HG02884 (cell line): ENCODE measurements at regions not wholly inside any gene's neighbourhood (a gene's known extent, or its start where the extent isn't known, plus 50 kb on each side); places are given as distances from the start of the nearest gene placed in this dataset.

Experiments
- ATAC-seq: cut with Tn5 transposase; IDR thresholded peaks from one replicate; pipeline ENCODE4 v1.9.1; 2021; ENCODE audit warnings: mild to moderate bottlenecking, moderate library complexity; ENCODE audit not compliant: unreplicated experiment

DNA sequence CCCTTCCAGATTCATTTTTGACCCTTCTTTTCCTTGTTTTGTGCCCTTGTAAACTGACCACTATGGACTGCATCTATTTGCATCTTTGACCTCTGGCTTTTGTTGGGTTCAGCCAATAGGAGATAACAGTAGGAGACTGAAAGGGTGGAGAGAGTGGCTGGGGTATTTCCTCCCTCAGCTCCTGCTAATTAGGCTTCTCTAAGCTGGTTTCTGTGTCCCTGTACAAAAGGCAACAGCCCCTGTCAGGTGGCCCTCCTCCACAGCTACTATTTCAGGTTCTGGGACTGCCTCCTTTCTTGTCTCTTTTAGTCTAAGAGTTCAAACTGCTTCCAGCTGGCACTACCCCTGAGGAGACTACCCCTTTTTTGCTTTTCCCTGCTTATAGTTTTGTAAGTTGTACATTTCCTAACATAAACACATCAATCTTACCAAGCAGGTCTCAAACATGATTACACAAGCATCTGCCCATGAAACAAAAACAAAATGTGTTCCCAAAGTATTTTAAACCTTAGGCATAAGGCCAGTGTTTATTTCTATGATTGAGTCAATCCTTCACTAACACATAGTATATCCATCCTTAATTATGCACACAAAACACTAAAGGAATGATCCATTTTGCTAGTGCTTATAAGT, 262.0 kb upstream of the TRPM3 start:
- no peak for ATAC-seq

GRCh38 chr9:71368157-71368556, 246.7 kb upstream of the TRPM3 start:
- no peak for ATAC-seq

GRCh38 chr9:71364186-71364955, 242.9 kb upstream of the TRPM3 start:
- no peak for ATAC-seq

DNA sequence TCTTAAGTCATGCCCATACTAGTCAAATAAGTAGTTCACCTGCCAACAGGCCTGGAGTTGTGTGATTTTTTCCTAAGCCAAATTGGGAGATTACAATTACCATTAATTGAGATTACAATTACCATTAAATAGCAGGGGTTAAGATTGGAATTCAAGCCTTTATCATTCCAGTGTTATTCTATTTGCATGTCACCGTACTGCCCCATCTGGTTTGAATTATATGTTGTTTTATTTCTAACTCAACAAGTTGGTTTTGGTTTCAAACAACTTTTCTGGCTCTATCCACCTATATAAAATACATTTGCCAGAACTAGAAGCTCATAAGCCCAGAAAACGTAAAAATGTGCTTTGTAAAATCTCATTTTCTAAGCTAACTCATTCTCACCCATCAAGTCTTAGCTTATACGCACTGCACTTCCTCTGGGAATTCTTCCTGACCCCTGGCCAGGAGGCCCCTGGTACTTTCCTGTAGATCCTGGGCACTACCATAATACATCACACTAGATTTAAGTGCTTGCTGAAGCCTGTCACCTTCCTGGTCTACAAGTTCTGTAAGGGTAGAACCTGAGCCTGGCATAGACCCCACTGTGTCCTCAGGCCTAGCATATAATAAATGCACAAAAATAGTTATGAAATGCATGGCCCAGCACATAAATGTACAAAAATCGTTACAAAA, 242.0 kb upstream of the TRPM3 start:
- ATAC-seq: no peak

GRCh38 chr9:71361357-71361756, 239.9 kb upstream of the TRPM3 start:
- no peak for ATAC-seq

GRCh38 chr9:71357346-71357745, 235.9 kb upstream of the TRPM3 start:
- ATAC-seq: no peak

DNA sequence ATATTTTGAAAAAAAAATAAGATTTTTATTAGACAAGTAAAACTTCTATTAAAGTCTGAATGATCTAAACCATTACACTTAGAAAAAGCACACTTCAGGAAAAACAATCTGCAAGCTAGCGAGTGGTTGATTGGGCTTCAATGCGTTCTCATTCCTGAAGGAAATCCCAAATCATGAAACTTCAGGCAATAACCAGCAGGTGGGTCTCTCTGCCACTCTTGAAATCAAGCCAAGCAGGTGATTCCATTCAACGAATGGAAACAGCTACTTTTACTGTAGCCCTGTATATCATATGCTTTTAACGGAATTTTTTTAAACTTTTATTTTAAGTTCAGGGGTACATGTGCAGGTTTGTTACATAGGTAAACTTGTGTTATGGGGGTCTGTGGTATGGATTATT, 234.5 kb upstream of the TRPM3 start:
- no peak for ATAC-seq

- no peak for ATAC-seq
These were observed 232.3 kb upstream of the TRPM3 start for GRCh38 chr9:71353720-71354119.

DNA sequence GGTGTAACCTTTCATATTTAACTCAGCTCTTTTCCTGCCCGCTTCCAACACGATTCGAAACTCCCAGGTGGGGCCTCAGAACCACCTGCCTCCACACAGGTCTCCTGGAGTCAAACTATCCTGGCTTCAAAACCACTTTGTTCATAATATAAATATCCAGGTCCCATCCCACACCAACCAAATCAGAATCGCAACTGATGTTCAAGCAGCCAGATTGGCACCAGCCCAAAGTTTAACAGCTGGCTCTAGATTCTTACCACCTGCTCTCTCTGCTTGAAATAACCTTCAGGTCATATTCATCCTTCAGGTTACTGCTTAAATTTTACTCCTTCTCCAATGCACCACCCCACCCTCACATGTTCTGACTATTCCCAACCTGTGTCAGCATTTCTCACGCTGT, 231.4 kb upstream of the TRPM3 start:
- ATAC-seq: no peak

DNA sequence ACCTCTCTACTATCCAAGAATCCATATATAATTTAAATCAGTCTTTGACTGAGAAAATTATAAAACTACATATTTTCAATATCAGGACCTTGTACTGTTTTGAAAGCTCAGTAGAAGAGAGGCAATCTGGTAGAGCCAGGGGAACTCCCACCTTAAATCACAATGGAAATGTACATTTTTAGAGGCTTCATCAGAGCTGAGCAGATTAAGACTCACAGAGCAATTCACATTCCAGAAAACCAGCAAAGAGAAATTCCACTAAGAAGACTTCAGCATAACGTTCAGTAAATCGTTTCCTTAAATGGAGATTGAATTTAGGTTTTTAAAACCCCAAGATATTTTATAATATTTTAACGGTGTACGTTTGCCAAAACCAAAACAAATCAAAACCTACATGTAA, 227.8 kb upstream of the TRPM3 start:
- ATAC-seq: no peak

- ATAC-seq: no peak
These were observed 211.9 kb upstream of the TRPM3 start for GRCh38 chr9:71333321-71333720.

- no peak for ATAC-seq
These were observed 210.2 kb upstream of the TRPM3 start for GRCh38 chr9:71331603-71332002.

DNA sequence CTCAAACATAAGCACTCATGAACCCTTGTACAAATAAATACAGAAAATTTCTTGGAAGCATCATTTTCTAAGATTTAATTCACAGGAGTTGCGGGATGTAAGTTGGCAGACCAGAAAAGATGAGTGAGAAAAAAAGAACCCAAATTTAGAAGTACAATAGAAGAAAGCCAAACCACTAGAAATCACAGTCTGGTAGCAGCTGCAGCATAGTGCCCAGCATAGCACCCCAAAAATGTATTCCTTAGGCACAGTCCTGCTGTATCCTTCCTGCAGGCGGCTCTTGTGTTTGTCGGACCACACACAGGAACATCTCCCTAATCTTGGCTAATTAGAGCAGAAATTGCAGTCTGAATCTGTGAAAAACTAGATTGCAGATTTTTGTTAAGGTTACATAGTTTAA, 208.5 kb upstream of the TRPM3 start:
- ATAC-seq: no peak

DNA sequence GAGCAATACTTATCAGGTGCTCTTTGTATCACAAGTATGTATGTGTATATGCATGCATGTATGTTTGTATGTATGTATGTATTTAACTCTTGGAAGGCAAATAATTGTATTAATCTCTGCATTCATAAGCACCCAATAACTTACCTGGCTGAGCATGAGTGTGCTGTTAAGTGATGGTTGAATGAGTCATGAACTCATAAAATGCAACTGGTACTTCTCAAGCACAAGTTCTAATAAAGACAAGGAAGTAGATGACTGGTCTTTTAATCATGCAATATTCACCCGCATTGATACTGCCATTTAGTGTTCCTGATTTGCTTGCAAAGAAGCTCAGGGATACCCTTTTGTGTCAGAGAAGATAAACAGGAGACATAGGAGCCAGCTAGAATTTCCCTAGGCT, 204.9 kb upstream of the TRPM3 start:
- no peak for ATAC-seq

DNA sequence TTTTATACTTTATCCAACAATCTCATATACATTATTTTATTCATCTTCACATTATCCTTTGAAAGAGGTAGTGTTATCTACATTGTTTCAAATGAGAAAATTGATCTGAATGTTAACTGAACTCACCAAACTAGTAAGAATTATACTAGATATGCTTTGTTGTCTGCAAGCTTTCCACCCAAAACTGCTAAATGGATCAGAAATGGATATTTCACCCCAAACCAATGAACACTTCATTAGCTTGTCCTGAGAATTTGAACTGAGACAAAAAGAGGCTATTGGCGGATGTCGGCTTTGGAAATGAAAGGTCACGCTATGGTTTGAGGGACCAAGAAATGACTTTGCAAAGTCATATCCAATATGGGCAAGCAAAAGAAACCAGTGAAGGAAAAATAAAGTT, 201.9 kb upstream of the TRPM3 start:
- no peak for ATAC-seq

- ATAC-seq: no peak
These were observed 200.9 kb upstream of the TRPM3 start for GRCh38 chr9:71322311-71322710.

DNA sequence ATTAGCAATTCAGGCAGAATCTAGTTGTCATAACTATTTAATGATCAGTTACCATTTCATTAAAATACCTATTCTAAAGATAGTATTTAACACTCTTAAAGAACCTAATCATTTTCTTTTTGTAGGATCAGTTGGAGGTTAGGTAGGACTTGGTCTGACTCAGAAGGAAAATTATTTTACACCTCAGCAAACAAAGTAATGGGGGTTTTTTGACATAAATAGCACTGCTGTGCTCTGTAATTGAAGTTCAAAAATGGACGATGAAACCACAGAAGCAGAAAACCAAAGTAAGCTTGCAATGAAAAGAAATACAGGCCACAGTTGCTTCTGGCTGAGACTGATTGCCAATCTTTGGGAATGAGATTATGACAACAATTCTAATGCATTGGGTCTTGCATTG, 187.0 kb upstream of the TRPM3 start:
- ATAC-seq: peak; percentile 80

DNA sequence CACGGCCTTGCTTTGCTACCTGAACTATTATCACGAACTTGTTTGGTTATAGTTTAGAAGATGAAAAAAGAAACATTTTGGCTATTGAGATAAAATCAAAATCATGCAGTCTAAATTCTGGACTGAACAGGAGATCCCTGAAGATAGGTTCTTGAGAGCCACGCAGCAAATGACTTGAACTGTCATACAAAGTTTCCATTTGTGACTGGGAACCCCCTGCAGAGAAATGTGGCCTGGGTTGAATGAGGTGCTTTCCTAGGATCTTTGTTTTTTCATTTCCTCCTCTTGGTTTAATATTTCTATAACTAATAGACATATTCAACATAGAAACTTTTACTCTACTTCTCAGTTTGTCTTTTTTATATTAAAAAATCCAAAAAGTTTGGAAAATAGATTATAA, 184.7 kb upstream of the TRPM3 start:
- ATAC-seq: peak; percentile 67

- ATAC-seq: no peak
These were observed 181.9 kb upstream of the TRPM3 start for GRCh38 chr9:71303351-71303750.

GRCh38 chr9:71302776-71303175, 181.4 kb upstream of the TRPM3 start:
- peak; percentile 54 for ATAC-seq

- ATAC-seq: no peak
These were observed 174.5 kb upstream of the TRPM3 start for GRCh38 chr9:71295928-71296327.

GRCh38 chr9:71286146-71286545, 164.7 kb upstream of the TRPM3 start:
- ATAC-seq: no peak
